Fibroblast of the aortic adventitia (primary cell): ENCODE measurements at regions not wholly inside any gene's neighbourhood (a gene's known extent, or its start where the extent isn't known, plus 50 kb on each side); places are given as distances from the start of the nearest gene placed in this dataset.

Experiments used
- DNase-seq: peaks from one replicate; pipeline ENCODE4 v3.0.0-alpha.2; 2010; ENCODE audit warnings: low read depth
- H3K4me3 ChIP-seq: 2 replicates; pipeline ENCODE4 v1.5.1; 2011; ENCODE audit warnings: low read depth, mild to moderate bottlenecking, control low read depth, low read length, moderate library complexity
- CTCF ChIP-seq: IDR thresholded peaks from 2 replicates; pipeline ENCODE4 v1.5.1; 2011; ENCODE audit warnings: mild to moderate bottlenecking, low read length, control low read depth, inconsistent platforms; ENCODE audit not compliant: insufficient read depth

- H3K4me3 ChIP-seq = no peak overlapping the region
- no peak for DNase-seq
- TF ChIP-seq CTCF = no peak
Measured at GRCh38 chr1:114235960-114236359, 82.3 kb upstream of the SYT6 start.

DNA sequence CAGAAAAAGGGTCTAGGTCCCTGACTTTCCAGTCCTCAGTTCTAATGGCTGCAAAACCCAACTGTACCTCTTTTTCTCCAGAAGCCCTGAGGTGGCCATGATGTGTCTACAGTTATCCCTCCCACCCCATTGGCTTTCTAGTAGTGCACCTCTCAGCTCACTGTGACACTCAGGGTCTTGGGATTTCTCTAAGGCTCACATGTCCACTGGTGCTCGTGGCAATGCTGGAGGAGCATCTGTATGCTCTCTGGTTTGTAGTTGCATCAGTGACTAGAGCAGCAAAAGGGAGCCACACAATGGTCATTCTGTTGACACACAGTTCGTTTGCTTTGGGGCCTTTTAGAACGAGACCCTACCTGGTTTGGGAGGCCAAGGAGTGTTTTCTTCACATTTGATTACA, 81.6 kb upstream of the SYT6 start:
- H3K4me3 ChIP-seq = no peak overlapping the region
- no peak for DNase-seq
- no peak for TF ChIP-seq CTCF

DNA sequence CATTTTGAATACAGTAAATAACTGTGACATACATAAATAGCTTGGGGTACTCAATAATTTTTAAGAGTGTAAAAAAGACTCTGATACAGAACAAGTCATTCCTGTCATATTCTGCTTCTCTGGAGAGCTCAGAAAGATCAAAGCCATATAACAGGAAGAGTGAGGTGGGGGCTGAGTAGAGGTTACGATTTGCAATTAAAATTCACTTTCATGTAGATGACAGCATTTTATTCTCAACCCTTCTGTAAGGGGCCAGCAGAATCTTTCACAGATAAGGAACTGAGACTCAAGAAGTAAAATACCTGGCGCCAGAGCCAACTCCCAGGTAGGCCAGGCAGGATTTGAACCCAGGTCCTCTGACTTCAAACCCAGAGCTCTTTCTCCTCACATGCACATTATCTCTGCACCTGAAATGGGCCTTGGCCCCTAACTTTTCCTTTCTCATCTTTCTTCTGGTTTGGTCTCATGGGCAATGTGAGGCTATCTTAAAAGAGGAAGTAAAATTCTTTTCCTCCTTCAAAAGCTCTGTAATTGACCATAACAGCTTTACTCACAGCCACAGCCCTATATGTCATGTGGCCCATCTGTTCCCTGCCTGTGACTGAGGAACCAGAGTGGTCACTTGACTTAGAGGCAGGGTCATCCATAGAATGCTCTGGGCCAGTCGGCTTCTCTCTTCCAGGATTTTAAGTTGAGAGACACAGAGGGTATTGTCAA, 80.9 kb upstream of the SYT6 start:
- H3K4me3 ChIP-seq = no peak overlapping the region

DNA sequence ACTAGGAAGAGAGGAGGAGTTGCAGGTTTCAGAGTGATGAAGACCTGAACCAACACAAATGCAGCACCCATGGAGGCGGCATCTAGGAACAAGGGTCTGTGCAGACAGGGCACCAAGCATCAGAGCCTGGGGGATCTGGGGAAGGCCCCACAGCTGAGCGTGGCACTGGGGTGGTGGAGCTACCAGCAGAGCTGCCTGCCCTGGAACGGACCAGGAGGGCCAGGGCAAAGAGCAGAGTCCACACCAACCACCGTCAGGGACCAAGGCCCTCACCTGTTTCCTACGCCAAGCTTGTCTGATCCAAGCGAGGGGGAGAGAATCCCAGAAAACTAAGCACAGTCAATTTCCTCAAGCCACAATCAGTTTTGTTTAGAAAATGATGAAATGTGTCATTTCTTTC, 79.0 kb upstream of the SYT6 start:
- DNase-seq = no peak
- TF ChIP-seq CTCF = no peak

More for the DNA sequence above, 80.9 kb upstream of the SYT6 start:
- TF ChIP-seq CTCF = no peak
- no peak for DNase-seq

GRCh38 chr1:114231301-114231700, 77.6 kb upstream of the SYT6 start:
- no peak for TF ChIP-seq CTCF
- DNase-seq = no peak
- no peak overlapping the region for H3K4me3 ChIP-seq

More for the DNA sequence above, 79.0 kb upstream of the SYT6 start:
- H3K4me3 ChIP-seq = no peak overlapping the region

DNA sequence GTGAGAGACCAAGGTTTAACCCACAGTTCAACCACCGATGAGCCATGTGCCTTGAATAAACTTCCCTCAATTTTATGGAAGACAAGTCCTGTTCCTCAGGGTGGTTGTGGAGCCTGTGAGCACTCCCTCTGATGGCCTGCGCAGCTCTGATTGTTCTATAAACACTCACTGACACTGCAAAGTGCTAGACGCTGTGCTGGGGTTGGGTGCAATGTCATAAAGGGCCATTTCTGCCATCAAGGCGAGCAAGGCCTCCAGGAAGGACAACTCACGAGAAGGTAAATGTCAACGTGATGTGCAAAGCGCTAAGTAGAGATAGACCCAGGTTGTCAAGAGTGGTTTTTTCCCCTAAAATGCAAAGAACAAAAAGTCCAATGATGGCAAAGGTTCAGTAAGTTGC, 75.7 kb upstream of the SYT6 start:
- DNase-seq = no peak
- no peak for TF ChIP-seq CTCF
- no peak overlapping the region for H3K4me3 ChIP-seq

DNA sequence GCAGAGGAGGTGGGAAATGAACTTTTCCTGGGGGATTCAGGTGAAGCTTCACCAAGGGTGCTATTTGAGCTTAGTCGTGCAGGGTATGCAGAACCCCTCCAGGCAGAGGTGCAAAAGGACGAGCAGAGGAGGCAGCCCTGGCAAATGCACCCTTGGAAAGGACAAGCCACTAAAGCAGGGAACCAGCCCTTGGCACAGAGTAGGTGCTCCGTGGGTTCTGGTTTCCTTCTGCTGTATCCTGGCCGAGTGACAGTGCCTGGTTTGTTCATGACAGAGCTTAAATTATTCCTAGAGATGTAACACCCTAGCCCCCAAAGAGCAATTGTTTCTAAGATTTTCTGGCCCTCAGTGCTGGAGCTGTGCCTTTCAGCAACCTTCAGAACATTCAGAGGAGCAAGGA, 73.4 kb upstream of the SYT6 start:
- TF ChIP-seq CTCF = no peak
- DNase-seq = no peak
- H3K4me3 ChIP-seq = no peak overlapping the region
